GM19452 (cell line): ENCODE measurements at regions not wholly inside any gene's neighbourhood (a gene's known extent, or its start where the extent isn't known, plus 50 kb on each side); places are given as distances from the start of the nearest gene placed in this dataset.
"Not testable (repeated sequence)": the region's sequence is repeated elsewhere in the genome, so short reads cannot be mapped to it uniquely, and the experiment has no call there.

Source experiments
- ATAC-seq: cut with Tn5 transposase; IDR thresholded peaks from one replicate; pipeline ENCODE4 v1.9.1; 2021; ENCODE audit not compliant: unreplicated experiment

GRCh38 chr1:55815745-55816455 lies 600.7 kb upstream of the USP24 start:
- no peak for ATAC-seq

- no peak for ATAC-seq
These were observed 599.8 kb upstream of the USP24 start for GRCh38 chr1:55814967-55815366.

DNA sequence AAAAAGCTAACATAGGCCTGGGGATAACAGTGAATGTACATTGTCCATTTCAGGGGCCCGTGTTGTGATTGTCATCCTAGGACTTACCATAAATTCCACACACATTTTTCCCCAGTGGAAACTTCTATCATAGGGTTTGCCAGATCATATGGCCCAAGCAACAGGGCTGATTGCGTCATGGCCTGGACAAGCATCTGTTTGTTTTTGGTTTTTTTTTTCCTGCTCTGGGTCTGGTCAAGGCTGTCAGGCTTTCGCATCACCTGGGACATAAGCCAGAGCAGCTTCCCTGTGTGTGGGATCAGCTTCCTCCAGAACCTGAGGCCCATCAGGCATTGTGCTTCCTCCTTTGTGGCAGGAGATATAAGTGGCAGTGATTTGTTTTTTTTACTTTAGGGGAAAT lies 598.5 kb upstream of the USP24 start:
- ATAC-seq = no peak

DNA sequence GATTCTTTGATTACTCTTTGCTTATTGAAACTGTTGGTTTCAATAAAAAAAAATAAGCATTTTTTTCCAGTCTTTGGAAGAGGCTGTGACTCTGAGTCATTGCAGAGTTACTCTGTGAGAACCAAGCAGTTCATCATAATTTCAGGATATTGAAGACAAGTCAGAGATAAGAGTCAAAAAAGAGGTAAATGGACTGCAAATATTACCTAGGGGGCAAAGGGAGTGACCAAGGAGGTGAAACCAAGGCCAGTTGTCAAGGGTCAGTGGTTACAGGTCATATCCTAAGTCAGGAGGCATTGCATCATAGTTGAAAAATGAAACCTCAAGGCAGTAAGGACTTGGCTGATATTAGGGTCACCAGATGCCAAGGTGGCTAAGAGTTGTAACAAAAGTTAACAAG lies 597.1 kb upstream of the USP24 start:
- ATAC-seq = no peak

- ATAC-seq = no peak
These were observed 593.1 kb upstream of the USP24 start for GRCh38 chr1:55808263-55808662.

DNA sequence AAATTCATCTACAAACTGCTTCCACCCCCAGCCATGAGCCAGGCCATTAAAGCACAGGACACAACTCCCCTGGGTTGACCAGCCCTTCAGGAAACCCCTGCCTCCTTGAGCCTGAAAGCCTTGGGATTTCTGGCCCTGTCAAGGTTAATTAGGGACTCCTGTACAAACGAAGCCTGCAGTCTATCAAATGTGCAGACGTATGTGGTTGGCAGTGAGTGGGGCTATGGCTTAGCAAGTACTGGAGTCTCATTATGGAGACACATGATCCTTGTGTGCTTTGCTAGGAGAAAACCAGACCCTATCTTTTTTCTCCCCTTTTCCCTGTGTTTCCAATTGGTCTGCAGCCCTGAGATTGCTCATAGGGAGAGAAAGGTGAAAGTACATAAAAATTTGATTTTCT lies 588.3 kb upstream of the USP24 start:
- ATAC-seq = no peak

DNA sequence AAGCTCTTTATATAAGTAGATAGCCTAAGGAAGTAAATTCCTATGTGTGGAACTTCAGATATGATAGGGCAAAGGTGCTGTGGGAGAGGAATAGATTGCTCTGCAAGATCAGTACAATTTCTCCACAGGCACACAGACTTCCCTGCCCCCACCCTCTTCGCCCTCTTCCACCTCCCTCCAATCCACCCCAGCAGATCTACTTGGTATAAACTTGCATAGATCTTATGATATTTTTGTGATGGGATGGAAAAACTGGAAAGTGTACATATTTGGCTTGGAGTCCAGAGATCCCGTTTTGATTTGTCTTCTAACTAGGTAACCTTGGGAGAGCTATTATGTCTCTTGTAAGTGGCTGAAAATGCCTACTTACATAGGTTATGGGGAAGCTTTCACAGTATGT lies 586.3 kb upstream of the USP24 start:
- ATAC-seq = no peak

- ATAC-seq = no peak
These were observed 585.3 kb upstream of the USP24 start for GRCh38 chr1:55800503-55800902.

GRCh38 chr1:55793856-55794255 lies 578.7 kb upstream of the USP24 start:
- no peak for ATAC-seq

DNA sequence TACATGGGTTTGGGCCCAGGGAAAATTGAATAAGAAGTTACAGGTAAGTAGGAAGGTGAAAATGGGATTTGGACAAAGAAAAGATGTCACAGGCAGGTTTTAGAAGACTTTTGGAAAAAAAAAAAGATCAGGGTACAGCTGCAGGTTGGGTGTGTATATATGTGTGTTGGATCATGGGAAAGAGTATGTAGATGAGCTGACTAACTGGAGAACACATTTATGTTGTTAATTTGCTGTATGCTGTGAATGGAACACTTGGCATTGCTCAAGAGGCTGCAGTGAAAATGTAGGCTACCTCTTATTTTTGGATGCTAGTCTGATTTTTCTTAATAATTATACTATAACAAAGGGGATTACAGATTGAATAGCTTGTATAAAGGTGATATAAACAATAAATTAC lies 577.7 kb upstream of the USP24 start:
- no peak for ATAC-seq

DNA sequence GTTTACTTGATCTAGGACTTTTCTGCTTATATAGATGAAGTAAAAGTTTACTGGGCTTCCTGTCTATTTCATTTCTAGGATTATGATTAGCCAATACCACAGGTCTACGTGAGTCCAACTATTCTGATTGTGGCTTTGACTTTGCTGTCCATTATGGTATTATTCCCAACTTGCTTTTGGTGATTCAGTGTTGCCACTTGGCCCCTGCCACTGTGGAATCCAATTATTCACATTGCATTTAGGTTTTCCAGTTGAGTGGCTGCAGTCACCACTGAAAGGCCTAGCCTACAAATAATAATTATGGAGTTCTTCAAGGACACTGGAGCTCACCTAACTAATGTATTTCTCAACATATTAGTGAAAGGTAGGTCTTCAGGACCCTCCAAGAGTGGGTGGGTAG lies 574.3 kb upstream of the USP24 start:
- ATAC-seq = no peak

- ATAC-seq = no peak
These were observed 571.2 kb upstream of the USP24 start for GRCh38 chr1:55786396-55786795.

DNA sequence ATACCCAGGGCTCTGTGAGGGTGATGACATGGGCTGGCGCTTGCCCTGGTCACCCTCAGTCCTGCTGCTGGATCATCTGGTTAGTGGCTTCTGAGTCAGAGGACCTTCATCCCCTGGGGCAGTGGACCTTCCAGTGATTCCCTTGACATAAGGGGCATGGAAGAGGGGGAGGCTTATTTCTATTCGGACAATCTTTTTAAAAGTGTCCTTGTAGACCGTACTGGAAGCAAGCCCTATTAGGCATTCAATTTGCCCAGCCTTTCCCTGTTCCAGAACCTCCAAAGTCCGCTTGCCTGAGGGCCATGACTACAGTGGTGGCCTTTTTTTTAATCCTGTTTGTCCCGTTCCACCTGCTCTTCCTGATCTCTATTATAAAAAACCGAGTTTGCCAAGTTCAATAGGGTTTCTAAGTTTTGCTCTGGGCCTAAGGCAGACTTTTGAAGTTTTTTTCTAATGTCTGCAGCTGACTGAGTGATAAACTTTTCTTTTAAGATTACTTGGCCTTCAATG lies 569.8 kb upstream of the USP24 start:
- ATAC-seq = not testable (repeated sequence)

DNA sequence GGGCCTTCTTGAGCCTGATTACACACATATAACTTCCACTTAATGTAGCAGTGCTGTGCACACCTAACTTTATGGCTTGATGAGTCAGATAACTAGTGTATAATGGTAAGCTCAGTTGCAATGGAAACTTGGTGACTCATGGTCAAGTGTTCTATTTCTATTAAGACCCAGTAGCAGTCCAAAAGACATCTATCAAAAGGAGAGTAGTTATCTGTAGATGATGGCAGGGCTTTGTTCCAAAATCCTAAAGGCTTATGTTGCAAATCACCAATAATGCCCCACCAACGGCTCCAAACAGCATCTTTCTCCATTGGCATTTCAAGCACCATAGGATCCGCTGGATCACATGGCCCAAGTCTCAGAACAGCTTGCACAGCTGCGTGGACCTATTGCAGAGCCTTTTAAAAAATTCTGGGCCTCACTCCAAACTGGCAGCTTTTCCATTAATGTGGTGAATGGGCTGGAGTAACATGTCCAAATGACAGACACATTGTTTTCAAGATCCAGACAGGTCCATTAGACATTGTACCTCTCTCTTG lies 566.8 kb upstream of the USP24 start:
- ATAC-seq = no peak

DNA sequence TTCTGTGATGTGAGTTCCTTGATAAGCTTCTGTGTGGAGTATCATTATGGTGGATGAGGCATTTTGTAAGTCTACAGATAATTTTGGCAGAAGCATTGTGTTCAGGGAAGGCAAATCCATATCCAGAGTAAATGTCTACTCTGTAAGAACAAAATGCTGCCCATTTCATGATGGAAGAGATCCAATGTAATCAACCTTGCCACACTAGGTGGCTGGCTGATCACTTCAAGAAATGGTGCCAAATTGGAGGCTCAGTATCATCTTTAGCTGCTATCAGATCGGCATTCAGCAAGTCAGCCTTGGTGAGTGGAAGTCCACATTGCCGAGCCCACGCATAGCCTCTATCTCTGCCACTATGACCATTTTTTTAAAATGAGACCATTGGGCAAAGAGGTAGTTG lies 565.8 kb upstream of the USP24 start:
- ATAC-seq = no peak

DNA sequence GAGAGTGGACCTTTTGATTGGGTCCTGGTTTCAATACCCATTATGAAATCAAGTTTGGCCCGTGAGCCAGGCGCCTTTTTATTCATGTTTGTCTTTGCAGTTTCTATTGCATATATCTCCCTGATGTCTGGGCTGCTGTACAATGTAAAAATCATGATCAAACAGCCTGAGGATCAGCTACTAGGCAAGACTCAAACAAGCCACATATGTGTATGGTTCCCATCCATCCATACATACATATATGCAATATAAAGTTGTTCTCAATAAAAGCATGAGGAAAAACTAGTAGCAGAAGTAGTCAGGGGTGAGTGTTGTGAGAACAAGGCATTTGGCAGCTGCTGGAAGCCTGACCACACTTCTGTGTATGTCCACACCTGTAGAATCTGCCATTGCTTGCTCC lies 562.4 kb upstream of the USP24 start:
- ATAC-seq = no peak

- no peak for ATAC-seq
These were observed 559.8 kb upstream of the USP24 start for GRCh38 chr1:55775007-55775406.

- no peak for ATAC-seq
These were observed 559.3 kb upstream of the USP24 start for GRCh38 chr1:55774446-55774845.

DNA sequence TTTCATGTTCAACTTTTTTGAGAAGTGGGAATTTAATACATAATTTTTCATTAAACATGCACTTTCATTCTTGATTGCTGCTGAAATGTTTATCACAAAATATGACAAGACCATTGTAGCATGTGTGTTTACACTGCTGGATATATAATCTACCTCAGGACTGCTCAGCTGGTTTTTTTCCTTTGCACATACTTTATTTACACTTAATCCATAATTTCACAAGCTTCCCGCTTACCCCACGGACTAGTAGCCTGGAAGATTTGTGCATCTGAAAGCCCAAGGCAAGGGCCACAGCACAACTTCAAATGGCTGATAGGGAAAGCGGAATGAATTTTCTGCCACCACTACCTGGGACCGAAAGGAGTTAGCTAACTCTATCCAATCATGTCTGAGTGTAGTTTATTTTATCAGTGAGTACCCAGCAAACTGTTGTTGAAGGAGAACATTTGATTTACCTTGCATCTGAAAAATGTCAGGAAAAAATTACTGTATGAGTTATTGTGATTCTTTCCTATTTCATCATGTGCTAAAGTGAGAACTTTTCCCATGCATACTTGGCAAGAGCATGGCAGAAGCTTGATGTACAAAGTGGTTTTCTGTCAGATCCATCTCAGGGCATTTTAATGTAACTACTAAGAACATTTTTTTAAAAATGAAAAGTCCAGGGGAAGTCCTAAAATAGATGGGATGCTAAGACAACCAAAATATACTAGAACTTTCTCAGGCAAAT lies 558.2 kb upstream of the USP24 start:
- no peak for ATAC-seq

- ATAC-seq = no peak
These were observed 553.3 kb upstream of the USP24 start for GRCh38 chr1:55768327-55768952.

GRCh38 chr1:55767171-55767570 lies 552.0 kb upstream of the USP24 start:
- no peak for ATAC-seq

DNA sequence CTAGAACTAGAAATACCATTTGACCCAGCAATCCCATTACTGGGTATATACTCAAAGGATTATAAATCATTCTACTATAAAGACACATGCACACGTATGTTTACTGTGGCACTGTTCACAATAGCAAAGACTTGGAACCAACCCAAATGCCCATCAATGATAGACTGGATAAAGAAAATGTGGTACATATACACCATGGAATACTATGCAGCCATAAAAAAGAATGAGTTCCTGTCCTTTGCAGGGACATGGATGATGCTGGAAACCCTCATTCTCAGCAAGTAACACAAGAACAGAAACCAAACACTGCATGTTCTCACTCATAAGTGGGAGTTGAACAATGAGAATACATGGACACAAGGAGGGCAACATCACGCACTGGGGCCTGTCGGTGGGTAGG lies 550.3 kb upstream of the USP24 start:
- ATAC-seq = not testable (repeated sequence)
